GM18517 (cell line): ENCODE measurements at regions not wholly inside any gene's neighbourhood (a gene's known extent, or its start where the extent isn't known, plus 50 kb on each side); places are given as distances from the start of the nearest gene placed in this dataset.

ENCODE experiments used
- ATAC-seq: cut with Tn5 transposase; IDR thresholded peaks from one replicate; pipeline ENCODE4 v1.9.1; 2021; ENCODE audit warnings: mild to moderate bottlenecking, moderate library complexity; ENCODE audit not compliant: unreplicated experiment

DNA sequence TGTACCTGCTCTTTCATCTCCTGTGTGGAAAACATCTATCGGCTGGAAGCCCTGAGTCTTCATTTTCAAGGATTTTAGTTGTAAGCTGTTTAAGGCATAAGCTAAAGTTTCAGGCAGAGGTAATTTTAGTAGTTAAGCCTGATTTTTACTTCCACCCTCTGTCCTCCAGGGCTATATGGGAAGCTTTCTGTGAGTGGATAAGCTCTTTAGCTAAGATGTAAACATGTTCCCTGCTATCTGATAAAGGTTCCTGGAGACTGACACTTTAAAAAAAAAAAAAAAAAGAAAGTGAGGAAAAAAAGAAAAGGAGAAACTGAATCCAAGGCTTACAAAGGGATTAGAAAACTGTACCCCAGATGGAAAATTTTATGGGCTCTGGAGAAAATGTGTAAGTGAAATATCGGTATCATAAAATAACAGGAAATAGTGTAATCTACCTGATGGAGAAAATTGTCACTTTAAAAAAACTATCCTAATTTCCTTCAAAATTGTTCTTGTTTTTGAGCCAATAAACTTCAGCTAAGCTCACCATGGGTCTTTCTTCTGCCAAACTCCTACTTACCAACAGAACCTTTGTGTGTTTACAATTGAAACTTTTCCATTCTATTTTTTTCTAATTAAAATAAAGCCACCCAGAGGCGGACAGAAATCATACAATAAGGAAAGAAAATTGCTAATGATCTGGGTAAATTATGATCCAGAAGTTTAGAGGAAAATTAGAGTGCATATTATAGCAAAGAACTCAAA, 180.5 kb downstream of the TGFB2 start:
- no peak for ATAC-seq

DNA sequence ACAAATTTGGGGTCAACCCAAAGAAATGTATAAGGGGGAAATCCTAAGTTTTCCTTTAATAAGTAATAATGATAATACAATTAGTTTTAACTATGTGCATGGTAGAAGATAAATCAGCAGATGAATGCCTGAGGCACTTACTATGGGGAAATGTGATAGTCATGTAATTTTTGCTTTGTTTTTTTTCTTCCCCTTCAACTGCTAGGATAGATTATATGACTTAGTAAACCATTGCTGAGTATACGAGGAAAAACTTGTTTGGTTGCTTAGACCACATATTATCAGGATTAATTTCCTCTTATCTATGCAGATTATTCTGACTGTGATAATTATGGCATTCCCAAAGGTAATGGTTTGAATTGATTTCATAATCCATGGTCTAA, 181.1 kb downstream of the TGFB2 start:
- no peak for ATAC-seq

DNA sequence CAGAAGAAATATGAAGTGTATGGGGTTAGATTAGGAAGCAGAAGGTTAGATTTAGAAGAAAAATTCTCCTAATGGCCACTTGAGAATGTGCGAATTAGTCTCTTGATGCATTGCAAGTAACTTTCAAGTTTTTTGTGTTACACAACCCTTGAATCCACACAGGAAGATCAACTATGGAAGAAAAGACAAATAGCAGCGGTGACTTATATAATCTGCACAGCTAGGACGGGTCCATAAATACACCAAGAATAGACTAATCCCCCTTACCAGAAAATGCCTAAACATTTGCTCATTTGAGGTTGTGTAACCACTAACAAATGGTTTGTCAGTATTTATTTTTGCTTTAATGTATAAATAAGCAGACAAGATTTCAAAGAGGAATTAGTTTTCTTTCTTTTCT, 182.6 kb downstream of the TGFB2 start:
- ATAC-seq: no peak

DNA sequence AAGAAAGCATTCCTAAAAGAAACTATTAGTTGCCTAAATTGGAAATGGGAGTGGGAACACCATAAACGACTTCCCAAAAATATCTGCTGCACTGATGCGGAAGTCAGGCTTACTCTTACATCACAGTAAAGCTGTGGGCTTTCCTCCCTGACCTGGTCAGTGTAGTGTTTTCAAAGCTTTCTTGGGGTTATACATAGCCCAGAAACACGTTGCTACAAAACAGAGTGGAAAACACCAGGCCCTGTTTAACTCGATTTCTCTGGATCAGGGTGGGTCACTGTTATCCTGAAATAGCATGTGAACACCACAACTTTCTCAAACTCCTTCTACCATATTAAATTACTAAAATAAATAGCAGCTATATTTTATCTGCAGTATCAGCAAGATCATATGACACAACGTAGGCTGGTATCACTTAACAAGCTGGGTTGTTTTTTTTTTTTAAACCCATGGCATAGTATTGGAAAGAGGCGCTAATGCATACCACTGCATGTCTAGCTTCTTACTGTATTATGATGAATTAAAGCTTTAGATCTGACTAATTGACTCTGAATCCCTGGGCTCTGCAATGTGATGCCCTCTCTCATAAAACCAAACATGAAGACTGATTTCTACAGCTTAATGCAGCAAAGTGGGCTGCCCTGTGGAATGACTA, 184.6 kb downstream of the TGFB2 start:
- no peak for ATAC-seq

DNA sequence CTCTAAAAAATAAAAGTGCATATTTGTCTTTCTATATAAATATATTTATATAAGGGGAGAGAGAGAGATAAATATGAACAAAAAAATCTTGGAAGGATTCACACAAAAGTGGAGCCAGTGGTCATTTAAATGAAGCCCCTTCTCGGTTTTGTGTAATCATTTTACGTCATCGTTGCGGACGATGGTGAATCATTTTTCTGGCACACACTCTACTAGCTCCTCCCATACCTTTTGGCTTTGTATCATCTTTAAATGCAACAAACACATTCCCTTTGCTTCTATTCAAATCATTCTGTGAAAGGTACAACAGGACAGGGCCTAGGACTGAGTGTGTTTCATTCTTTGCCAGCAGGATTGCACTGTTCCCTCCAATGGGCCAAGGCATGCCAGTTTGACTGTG, 186.8 kb downstream of the TGFB2 start:
- ATAC-seq: no peak

DNA sequence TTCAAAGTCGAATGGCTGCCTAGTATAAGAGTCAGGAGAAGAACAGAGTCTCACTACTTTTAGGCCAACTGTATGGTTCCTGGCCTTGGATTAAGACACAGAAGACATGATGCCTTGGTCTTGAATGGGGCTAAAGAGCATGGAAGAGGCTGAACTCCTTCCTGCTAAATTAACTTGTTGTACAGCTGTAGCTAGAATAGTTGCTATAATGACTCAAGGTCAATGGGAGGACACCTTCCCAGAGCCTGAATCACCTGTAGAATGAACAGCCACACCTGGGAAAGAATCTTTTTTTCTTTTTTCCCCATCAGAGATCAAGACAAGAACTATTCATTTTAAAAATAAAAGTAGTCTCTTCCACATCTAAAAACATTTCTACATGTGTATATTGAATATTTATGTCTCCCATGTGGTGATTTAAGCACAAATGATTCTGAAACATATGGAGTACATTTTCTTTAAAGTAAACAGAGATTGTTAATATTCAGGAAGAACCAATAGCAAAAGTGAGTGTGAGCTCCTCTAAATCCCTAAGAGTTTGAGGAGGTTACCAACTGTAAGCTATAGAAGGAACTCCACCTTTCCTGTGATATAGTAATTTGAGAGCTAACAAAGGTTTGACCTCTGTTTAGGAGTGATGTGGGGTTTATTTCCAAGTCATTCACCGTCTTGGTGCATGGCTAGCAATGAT, 191.3 kb downstream of the TGFB2 start:
- ATAC-seq: no peak

DNA sequence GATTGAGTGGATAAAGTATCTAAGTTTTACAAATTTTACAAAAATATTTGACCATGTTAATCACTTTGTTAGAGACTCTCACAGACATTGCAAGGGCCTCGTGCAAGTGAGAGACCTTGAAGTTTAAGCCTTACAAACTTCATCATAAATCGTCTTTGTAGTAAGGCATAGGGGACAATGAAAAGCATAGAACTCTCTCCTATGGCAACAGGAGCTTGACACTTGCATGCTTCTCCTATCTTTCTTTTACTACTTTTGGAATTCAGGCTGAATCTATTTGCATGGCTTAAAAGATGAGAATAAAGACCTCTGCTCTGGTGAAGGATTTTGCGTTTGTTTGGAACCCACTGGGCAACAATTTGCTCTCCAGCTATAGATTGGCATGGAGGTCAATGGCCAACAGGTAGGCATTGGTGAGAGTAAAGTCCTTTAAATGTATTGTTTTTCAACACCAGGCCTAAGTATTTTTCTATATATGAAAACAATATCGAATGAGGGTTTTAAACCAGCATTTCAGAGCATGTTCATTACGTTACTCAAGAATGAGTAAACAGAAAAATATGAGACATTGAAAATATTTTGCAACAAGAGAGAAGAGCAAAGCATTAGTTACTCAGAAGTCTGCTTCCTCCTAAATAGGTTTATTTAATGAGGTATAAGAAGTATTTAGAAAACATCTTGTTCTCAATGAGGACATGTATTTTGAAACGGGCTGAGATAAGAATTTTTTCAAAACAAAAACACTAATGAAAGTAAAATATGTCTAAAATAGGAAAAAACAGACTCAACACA, 192.2 kb downstream of the TGFB2 start:
- ATAC-seq: no peak

DNA sequence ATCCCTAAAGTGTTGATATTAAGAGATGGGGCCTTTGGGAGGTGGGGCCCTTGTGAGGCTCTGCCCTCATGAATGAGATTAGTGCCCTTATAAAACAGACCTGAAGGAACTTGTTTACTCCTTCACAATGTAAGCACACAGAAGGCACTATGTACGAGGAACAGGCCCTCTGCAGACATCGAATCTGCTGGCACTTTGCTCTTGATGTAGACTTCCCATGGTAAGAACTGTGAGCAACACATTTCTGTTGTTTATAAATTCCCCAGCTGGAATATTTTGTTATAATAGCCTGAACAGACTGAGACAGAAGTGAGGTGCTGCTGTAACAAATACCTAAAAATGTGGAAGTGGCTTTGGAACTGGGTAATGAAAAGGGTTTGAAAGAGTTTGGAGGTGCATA, 193.2 kb downstream of the TGFB2 start:
- no peak for ATAC-seq

DNA sequence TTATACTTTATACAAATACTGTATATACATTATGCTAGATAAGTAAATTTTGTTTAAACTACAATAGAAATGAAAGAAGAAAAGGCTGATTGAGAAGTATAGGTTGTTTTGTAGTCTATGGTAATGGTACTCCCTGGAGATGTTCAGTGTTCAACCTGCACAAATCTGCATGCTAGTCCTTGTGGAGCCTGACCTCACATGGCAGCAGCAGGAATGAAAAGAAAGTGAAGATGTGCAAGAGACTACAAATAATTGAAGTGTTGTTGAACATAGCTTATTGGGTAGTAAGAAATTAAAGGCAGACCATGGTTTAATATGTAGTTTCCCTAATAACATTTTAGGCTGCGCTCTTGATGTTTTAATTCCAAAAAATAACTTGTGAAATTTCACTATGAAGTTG, 201.2 kb downstream of the TGFB2 start:
- ATAC-seq: no peak

DNA sequence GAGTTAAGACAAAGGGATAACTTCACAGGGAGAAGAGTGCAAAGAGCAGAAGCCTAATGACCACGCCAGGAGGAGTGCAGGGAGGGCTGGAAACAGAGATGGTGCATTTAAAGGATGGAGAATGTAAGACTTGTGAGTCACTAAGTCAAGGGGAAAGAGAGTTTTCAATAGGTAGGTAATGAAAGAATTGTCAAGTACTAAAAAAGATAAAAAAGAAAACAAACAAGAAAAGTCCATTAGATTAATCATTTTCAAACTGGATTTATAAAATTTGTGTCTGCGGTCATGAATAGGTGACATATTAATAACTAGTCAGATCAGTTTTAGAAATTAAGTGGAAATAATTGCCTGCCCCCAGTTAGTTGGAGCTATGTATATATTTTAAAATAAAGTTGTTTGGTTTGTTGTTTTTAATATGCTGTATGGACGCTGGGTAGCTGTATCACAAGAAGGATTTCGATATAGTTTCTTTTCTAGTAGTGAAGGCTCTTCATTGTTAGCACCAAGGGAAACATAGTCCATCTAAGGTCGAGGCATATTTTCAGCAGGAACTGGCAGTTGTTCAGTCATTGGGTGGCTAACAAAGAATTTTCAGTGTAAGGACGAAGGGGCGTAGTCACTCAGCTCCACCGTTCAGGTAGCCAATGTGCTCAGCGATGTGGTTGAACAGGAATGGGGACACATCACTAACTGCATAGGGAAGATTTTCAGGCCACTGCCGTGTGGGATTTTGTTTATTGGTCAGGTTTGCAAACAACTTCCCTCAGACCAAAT, 203.0 kb downstream of the TGFB2 start:
- ATAC-seq: no peak

DNA sequence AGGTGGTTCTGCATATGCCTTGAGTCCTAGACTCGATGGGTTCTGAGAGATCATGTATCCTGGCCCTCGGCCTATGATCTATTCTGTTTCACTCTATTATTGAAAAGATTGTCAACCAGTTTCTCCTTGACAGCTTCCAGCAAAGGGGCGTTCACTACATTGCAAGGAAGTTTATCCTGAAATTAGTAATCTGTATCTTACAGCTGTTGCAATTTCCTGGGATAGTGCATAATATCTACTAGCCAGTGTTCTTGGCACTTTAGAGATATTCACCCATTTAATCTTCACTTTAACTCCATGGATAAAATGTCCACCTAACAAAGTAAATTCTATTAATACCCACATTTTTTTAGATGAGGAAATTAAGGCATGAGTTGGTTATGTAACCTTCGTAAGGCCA, 203.6 kb downstream of the TGFB2 start:
- ATAC-seq: no peak

DNA sequence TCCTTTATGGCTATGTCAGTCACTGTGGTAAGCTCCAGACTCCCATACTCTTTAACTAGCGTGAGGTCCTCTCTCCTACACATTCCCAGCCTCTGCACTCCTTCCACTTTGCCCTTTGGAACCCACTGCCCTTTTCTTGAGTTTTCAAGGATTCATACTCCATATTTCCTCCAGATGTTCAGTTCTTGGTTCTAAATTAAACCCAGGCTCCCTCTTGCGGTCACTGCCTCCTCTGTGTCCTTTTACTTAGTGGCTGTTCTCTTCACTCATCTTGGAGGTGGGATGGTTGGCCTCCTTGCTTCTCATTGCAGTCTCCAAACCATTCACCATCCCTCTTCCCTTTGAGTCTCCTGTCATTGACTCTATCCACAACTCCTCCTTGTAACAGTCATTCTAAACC, 208.1 kb downstream of the TGFB2 start:
- no peak for ATAC-seq

DNA sequence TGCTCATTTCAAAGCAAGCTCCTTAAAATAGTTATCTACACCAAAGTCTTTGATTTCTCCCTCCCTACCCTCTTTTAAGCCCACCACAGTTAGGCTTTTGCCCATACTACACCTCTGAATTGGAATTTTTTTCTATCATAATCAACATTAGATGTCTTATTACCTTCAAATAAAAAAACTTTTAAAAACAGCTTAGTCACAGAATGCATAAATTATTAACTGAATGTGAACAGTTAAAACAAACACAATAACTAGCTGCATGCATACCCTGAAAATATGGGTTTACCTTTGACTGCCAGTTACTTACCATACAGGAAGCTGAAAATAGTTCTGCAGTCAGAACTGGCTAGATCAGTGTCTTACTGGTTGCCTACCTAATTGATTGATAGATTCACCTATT, 210.9 kb downstream of the TGFB2 start:
- no peak for ATAC-seq

DNA sequence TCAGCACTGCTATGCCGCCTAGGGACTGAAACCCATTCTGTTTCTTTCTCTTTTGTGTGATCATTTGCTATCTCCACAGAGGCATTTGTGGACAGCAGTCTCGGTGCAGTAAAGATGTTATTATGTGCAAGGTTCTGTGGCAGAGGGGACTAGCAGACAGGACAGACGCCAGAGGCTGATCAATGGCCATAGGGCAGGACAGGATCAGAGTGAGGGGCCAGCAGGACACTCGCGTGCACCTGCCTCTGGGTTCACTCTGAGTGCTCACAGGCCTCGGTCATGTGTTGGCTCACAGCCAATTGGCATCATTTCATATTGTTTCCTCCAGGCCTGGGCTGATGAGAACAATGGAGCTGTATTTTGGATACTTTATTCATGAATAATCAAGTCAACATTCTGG, 212.6 kb downstream of the TGFB2 start:
- ATAC-seq: no peak

DNA sequence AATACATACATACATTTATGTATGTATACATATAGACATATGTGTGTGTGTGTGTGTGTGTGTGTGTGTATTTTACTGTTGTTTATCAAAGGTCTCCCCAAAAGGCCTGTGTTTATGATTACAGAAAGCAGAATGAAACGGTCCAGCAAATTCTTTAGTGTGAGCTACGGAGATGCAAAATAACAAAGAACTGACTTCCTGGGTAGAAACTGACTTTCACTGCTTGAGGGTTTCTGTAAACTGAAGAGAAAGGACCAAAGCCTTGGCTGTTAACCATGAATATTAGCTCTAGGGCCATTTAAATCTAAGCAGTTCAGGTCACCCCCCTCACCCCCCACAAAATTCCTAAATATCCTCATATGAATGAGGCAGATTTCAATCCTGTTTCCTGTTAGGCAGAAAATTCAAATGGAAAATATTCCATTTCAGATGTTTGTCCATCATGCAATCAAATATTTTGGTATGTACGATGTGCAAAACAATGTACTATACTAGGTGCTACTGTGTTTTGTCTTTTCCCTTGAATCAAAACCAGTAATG, 213.2 kb downstream of the TGFB2 start:
- no peak for ATAC-seq

DNA sequence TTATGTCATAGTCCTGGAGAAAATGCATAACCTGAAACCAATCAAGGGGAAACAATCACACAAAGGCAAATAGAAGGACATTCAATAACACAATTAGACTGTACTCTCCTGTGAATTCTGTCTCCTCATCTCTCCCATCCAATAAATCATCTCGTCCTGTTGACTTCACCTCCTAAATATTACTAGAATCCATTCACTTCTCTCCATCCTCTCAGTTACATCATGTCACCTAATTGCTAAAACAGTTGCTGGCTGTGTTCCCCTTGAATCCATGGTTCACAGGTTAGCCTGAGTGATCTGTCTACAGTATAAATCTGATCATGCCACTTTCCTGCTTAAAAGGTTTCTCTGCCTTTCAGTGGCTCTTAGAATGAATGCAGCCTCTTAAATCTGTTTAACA, 220.2 kb downstream of the TGFB2 start:
- ATAC-seq: no peak

DNA sequence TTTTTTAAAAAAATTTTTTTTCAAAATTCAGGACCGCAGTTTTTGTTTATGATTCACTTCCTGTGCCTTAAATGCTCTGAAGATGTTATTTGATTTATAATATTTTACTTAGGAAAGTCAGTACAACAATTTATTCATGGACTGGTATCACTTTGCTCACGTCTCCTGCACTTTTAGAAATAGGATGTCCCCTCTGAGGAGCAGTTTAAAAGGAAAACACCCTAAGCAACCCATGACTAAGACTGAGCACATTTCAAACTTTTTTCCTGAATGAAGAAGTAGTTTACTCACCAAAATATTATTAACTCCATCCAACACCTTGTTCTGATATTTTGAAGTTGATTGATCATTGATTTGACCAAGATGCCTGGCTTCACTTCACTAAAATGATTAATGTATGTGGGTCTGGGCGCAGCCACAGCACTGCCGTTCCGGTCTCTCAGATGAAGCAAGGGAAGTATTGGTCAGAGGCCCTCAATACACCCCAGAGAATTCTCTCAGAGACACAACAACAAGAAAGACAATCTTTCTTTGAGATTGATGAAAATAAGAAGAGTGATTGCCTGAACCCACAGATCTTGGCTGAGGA, 223.9 kb downstream of the TGFB2 start:
- no peak for ATAC-seq

DNA sequence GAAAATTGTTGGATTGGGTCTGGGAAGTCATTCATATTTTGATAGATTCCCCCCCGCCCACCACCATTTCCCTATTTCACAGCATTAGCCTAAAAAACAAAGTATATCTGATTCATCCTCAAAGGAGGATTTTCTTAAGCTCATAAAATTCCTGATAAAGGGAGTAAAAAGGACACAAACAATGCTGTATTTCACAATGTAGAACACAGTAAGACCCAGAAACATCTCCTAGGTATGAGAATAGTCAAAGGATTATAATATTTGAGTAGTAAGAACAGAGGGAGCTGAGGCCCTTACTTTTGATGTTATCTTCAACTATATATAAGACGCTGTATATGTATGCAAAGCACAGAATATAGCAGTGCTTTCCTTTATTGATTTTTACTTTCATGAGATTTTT, 225.3 kb downstream of the TGFB2 start:
- ATAC-seq: no peak

DNA sequence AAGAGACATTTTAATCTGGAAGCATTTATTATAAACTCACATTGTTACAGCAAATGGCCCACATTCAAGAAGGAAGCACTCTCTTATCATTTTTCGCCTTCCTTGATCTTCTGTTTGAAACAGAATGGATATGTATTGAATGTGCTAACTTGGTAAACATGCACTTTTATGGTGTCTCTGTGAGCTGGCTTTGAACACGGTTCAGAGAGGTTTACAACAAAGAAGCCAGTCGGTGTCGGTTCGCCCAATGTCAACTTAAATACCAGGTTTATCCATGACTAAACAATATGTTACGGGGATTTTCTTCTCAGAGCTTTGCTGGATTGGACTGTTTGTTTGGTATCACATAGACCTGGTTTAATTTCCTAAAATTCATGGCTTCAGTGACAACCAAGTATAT, 226.4 kb downstream of the TGFB2 start:
- ATAC-seq: no peak

DNA sequence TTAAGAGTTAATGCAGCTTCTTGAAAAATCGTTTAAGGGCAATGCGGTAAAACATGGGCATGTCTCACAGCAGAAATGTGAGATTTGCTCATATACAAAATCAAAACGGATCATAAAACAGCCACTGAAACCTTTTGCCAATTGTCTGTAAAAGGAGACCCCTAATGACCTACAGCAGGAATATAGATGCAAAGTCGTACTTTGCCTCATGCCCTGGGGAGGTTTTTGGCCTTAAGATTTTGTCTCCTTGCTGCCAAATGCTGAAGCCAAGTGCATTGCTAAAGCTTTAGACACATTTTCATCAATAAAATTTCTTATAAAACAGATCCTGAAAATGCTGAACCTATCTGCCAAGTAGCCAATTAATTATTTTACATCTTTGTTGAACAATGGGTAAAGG, 226.9 kb downstream of the TGFB2 start:
- ATAC-seq: no peak
